KMS-11 (cell line): ENCODE measurements at regions not wholly inside any gene's neighbourhood (a gene's known extent, or its start where the extent isn't known, plus 50 kb on each side); places are given as distances from the start of the nearest gene placed in this dataset.

Experiments used
- H2AFZ ChIP-seq: fragments of 200-600 bp; sonication (generic); 2 replicates; pipeline ENCODE4 v1.6.1; 2016; ENCODE audit warnings: antibody characterized with exemption, mixed run types, low read depth
- H3K27ac ChIP-seq: fragments of 200-600 bp; sonication (generic); 2 replicates; pipeline ENCODE4 v1.6.1; 2016; ENCODE audit warnings: mild to moderate bottlenecking, mixed run types
- H3K27me3 ChIP-seq: fragments of 200-600 bp; sonication (generic); 2 replicates; pipeline ENCODE4 v1.6.1; 2017; ENCODE audit warnings: mild to moderate bottlenecking, low read depth, mixed run types, moderate library complexity; ENCODE audit not compliant: insufficient read depth
- H3K36me3 ChIP-seq: fragments of 200-600 bp; sonication (generic); 2 replicates; pipeline ENCODE4 v1.6.1; 2017; ENCODE audit warnings: mild to moderate bottlenecking, mixed run types; ENCODE audit not compliant: insufficient read depth
- H3K4me1 ChIP-seq: fragments of 200-600 bp; sonication (generic); 2 replicates; pipeline ENCODE4 v1.6.1; 2016; ENCODE audit warnings: mild to moderate bottlenecking, low read depth, mixed run types; ENCODE audit not compliant: poor library complexity, severe bottlenecking
- H3K4me2 ChIP-seq: fragments of 200-600 bp; sonication (generic); 2 replicates; pipeline ENCODE4 v1.7.0; 2016; ENCODE audit warnings: mild to moderate bottlenecking, mixed run types
- H3K4me3 ChIP-seq: fragments of 200-600 bp; sonication (generic); IDR thresholded peaks from 2 replicates; pipeline ENCODE4 v1.6.1; 2017; ENCODE audit warnings: low read depth, low read length, mixed read lengths; ENCODE audit not compliant: insufficient read depth
- H3K79me2 ChIP-seq: fragments of 200-600 bp; sonication (generic); 2 replicates; pipeline ENCODE4 v1.6.1; 2016; ENCODE audit warnings: low read depth, mixed run types; ENCODE audit not compliant: insufficient read depth
- H3K9ac ChIP-seq: fragments of 200-600 bp; sonication (generic); 2 replicates; pipeline ENCODE4 v1.6.1; 2016; ENCODE audit warnings: mild to moderate bottlenecking, mixed run types
- H4K20me1 ChIP-seq: fragments of 200-600 bp; sonication (generic); 2 replicates; pipeline ENCODE4 v1.6.1; 2016; ENCODE audit warnings: mild to moderate bottlenecking, mixed run types; ENCODE audit not compliant: insufficient read depth
- TF ChIP-seq, protein P1 (sequence below): fragments of 200-600 bp; sonication (generic); conservative IDR thresholded peaks from 2 replicates; pipeline ENCODE4 v1.6.1; 2017; ENCODE audit warnings: low read depth, mild to moderate bottlenecking, antibody characterized with exemption, low read length, moderate library complexity, mixed read lengths

- H3K36me3 ChIP-seq = no peaks in the 10 kb centered on the region
- no peak overlapping the region for H3K4me3 ChIP-seq
- no peak overlapping the region for H3K27ac ChIP-seq
- H2AFZ ChIP-seq = no peak overlapping the region
- no peaks in the 10 kb centered on the region for H3K4me1 ChIP-seq
- no peak overlapping the region for H3K9ac ChIP-seq
- no peaks in the 10 kb centered on the region for H3K27me3 ChIP-seq
- no peak overlapping the region for H3K4me2 ChIP-seq
- no peaks in the 10 kb centered on the region for H4K20me1 ChIP-seq
- TF ChIP-seq, protein P1, sequence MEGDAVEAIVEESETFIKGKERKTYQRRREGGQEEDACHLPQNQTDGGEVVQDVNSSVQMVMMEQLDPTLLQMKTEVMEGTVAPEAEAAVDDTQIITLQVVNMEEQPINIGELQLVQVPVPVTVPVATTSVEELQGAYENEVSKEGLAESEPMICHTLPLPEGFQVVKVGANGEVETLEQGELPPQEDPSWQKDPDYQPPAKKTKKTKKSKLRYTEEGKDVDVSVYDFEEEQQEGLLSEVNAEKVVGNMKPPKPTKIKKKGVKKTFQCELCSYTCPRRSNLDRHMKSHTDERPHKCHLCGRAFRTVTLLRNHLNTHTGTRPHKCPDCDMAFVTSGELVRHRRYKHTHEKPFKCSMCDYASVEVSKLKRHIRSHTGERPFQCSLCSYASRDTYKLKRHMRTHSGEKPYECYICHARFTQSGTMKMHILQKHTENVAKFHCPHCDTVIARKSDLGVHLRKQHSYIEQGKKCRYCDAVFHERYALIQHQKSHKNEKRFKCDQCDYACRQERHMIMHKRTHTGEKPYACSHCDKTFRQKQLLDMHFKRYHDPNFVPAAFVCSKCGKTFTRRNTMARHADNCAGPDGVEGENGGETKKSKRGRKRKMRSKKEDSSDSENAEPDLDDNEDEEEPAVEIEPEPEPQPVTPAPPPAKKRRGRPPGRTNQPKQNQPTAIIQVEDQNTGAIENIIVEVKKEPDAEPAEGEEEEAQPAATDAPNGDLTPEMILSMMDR = no peak
- H3K79me2 ChIP-seq = no peaks in the 10 kb centered on the region
Measured at GRCh38 chr4:22192084-22192511, 243.5 kb upstream of the KCNIP4 start.

DNA sequence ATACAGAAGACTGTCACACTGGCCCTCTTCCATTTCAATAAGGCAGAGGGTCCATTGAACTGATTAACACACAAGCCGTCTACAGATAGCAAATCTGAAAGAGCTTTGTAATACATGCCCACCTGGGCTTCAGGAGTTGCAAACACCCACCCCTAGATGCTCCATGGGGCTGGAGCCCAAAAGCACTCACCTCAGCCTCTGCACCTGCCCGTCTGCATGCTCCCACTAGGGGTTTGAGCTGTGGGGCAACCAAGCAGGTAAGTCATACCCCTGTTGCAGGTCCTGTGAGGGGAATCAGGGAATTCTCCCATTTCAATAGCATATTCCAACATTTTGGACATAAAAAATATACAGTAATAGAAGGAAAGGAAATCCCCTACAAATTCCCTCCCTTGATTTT lies 243.0 kb upstream of the KCNIP4 start:
- Histone ChIP-seq H3K4me3 (no peak overlapping the region), H3K4me1 (no peaks in the 10 kb centered on the region), H3K27me3 (no peaks in the 10 kb centered on the region), H3K79me2 (no peaks in the 10 kb centered on the region), H3K27ac (no peak overlapping the region), H3K9ac (no peak overlapping the region), H3K36me3 (no peaks in the 10 kb centered on the region), H4K20me1 (no peaks in the 10 kb centered on the region), H2AFZ (no peak overlapping the region), H3K4me2 (no peak overlapping the region)
- TF ChIP-seq, protein P1 = no peak

DNA sequence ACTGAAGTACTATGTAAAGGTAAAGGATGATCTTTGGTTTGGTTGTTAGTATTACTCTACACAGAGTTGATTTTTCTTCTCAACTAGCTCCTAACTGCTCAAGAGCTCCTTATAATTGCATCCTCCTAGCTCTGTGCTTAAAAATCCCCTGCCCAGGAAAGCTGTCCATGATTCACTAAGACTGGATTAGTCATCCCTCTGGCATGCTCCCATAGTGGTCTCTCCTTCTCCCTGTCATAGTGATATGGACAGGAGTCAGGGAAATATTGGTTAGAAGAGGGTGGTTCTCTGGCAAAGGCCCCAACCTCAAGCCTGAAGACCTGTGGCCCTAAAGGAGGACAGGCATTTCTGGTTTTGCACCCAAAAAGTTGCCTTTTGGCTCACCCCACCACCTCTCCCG lies 242.3 kb upstream of the KCNIP4 start:
- Histone ChIP-seq H2AFZ (no peak overlapping the region), H3K4me1 (no peaks in the 10 kb centered on the region), H3K79me2 (no peaks in the 10 kb centered on the region), H3K9ac (no peak overlapping the region), H4K20me1 (no peaks in the 10 kb centered on the region), H3K4me3 (no peak overlapping the region), H3K27me3 (no peaks in the 10 kb centered on the region), H3K36me3 (no peaks in the 10 kb centered on the region), H3K4me2 (no peak overlapping the region), H3K27ac (no peak overlapping the region)
- TF ChIP-seq, protein P1 = no peak

GRCh38 chr4:22187203-22187820 lies 238.7 kb upstream of the KCNIP4 start:
- Histone ChIP-seq H3K4me2 (no peak overlapping the region), H3K27ac (no peak overlapping the region)
- TF ChIP-seq, protein P1 = no peak

More at GRCh38 chr4:22187203-22187820, 238.7 kb upstream of the KCNIP4 start:
- Histone ChIP-seq H3K36me3 (no peaks in the 10 kb centered on the region), H3K79me2 (no peaks in the 10 kb centered on the region), H3K4me3 (no peak overlapping the region), H4K20me1 (no peaks in the 10 kb centered on the region), H2AFZ (no peak overlapping the region), H3K27me3 (no peaks in the 10 kb centered on the region), H3K4me1 (no peaks in the 10 kb centered on the region), H3K9ac (no peak overlapping the region)
